Endothelial cell of umbilical vein (primary cell): ENCODE measurements at regions not wholly inside any gene's neighbourhood (a gene's known extent, or its start where the extent isn't known, plus 50 kb on each side); places are given as distances from the start of the nearest gene placed in this dataset.

Source experiments
- BruUV-seq: library from RNA; stranded (reverse); fragments of 400-500 nt; replicated peaks from 2 replicates; lab custom pipeline; 2021; lab: Mats Ljungman, UMichigan
- CTCF ChIA-PET: fragments of 300-600, 350-600 bp; sonication (Branson Sonifier 250); formaldehyde crosslinking; loops from one replicate; lab custom pipeline; 2021; ENCODE audit warnings: antibody characterized with exemption, inconsistent platforms; lab: Charles Lee
- POLR2A ChIA-PET: fragments of 300-600, 350-600 bp; sonication (Branson Sonifier 250); formaldehyde crosslinking; loops from one replicate; lab custom pipeline; 2021; ENCODE audit warnings: antibody characterized with exemption, inconsistent platforms; lab: Charles Lee
- DNase-seq: peaks from one replicate; pipeline ENCODE4 v3.0.0-alpha.2; 2011; ENCODE audit warnings: low read depth, low spot score
- FAIRE-seq: peaks from 2 replicates; lab custom pipeline; 2011; peaks lifted over from hg19 to GRCh38; lab: Jason Lieb, UNC
- H2AFZ ChIP-seq: 2 replicates; pipeline ENCODE4 v1.6.0; 2012; ENCODE audit warnings: low read depth, low read length, control low read depth, inconsistent platforms
- H3K27ac ChIP-seq: 2 replicates; pipeline ENCODE4 v1.5.1; 2011; ENCODE audit warnings: low read depth, mild to moderate bottlenecking, control low read depth, low read length, moderate library complexity; ENCODE audit not compliant: insufficient read depth
- H3K27me3 ChIP-seq, 2 experiments: 2 replicates each; pipeline versions ENCODE4 v1.6.0 to v1.6.1; 2011; ENCODE audit warnings: low read length in 2 of 2, mixed read lengths in 1 of 2; ENCODE audit not compliant: control insufficient read depth in 2 of 2, insufficient read depth in 2 of 2
- H3K36me3 ChIP-seq, 2 experiments: 2 replicates in 1 of 2; 3 replicates in 1 of 2; pipeline ENCODE4 v1.5.1; 2011; ENCODE audit warnings: low read length in 2 of 2, mild to moderate bottlenecking in 1 of 2, moderate library complexity in 1 of 2; ENCODE audit not compliant: control insufficient read depth in 2 of 2, insufficient read depth in 2 of 2; ENCODE audit errors: extremely low read depth in 1 of 2
- H3K4me1 ChIP-seq: 3 replicates; pipeline ENCODE4 v1.5.1; 2011; ENCODE audit warnings: mild to moderate bottlenecking, low read length; ENCODE audit not compliant: control insufficient read depth, insufficient read depth; ENCODE audit errors: extremely low read depth
- H3K4me2 ChIP-seq: 2 replicates; pipeline ENCODE4 v1.6.1; 2011; ENCODE audit warnings: low read length, control low read depth, mixed read lengths; ENCODE audit not compliant: insufficient read depth
- H3K4me3 ChIP-seq, 3 experiments: fragments of 200-600 bp in 1 of 3; sonication (generic), shearing (Covaris generic) in 1 of 3; replicated peaks in 1 of 3; 2 replicates each; pipeline ENCODE4 v1.5.1; 2011 to 2016; ENCODE audit warnings: control low read depth in 3 of 3, low read length in 3 of 3, mild to moderate bottlenecking in 2 of 3, inconsistent platforms in 1 of 3, low read depth in 1 of 3, moderate library complexity in 1 of 3; ENCODE audit not compliant: insufficient read depth in 1 of 3
- H3K79me2 ChIP-seq: 2 replicates; pipeline ENCODE4 v1.6.0; 2012; ENCODE audit warnings: low read length, inconsistent platforms; ENCODE audit not compliant: control insufficient read depth, insufficient read depth
- H3K9ac ChIP-seq: replicated peaks from 2 replicates; pipeline ENCODE3; 2011; ENCODE audit warnings: low read length, control low read depth; ENCODE audit not compliant: insufficient read depth; ENCODE audit errors: extremely low read depth
- H3K9me1 ChIP-seq: replicated peaks from 3 replicates; pipeline ENCODE4 v1.6.0; 2011; ENCODE audit warnings: mild to moderate bottlenecking, low read length; ENCODE audit not compliant: control insufficient read depth, insufficient read depth; ENCODE audit errors: extremely low read depth
- H3K9me3 ChIP-seq: replicated peaks from 2 replicates; pipeline ENCODE4 v1.5.1; 2012; ENCODE audit warnings: low read length, inconsistent platforms; ENCODE audit not compliant: control insufficient read depth, insufficient read depth
- H4K20me1 ChIP-seq: replicated peaks from 2 replicates; pipeline ENCODE3; 2011; ENCODE audit warnings: mild to moderate bottlenecking, low read length; ENCODE audit not compliant: control insufficient read depth, insufficient read depth; ENCODE audit errors: extremely low read depth
- MAX ChIP-seq: IDR thresholded peaks from 2 replicates; pipeline ENCODE4 v1.6.1; 2011; ENCODE audit not compliant: insufficient read depth, insufficient read length
- MYC ChIP-seq: IDR thresholded peaks from one replicate; pipeline ENCODE4 v1.6.1; 2011; ENCODE audit warnings: mild to moderate bottlenecking, low read depth, low read length
- dilution Hi-C: fragments of 300-500 bp; cut with MboI; formaldehyde crosslinking; loops from one replicate; pipeline ENCODE4 v1.15.0; 2019; ENCODE audit warnings: low sequenced_read_pairs; ENCODE audit not compliant: extremely low pct_ligation_motif_present
- intact Hi-C: fragments of 100-400 bp; cut with micrococcal nuclease; formaldehyde crosslinking; loops from one replicate; pipeline ENCODE4 v1.10.0; 2022

GRCh38 chr2:51667679-51668078 lies 635.7 kb upstream of the NRXN1 start:
- no peak for TF ChIP-seq MAX
- dilution Hi-C loops = no loop called here
- FAIRE-seq (no peak), DNase-seq (peak; percentile 8)
- Histone ChIP-seq H3K4me1 (no peaks in the 10 kb centered on the region), H3K9me1 (no peaks in the 10 kb centered on the region), H3K27ac (no peak overlapping the region), H4K20me1 (no peaks in the 10 kb centered on the region), H3K4me2 (no peak overlapping the region), H3K9ac (no peak overlapping the region), H3K4me3 (no peak overlapping the region), H3K27me3 (no peaks in the 10 kb centered on the region), H3K36me3 (no peaks in the 10 kb centered on the region), H3K9me3 (no peaks in the 10 kb centered on the region), H2AFZ (no peak overlapping the region), H3K79me2 (no peaks in the 10 kb centered on the region)
- intact Hi-C loops = no loop called here
- ChIA-PET POLR2A (no interaction called here), CTCF (interaction anchor here (0.7 kb wide), 1 partner anchor 56 kb away, joined by 3 read pairs; no protein-coding TSS in a partner anchor)
- BruUV-seq = no TSS peak

GRCh38 chr2:51662187-51662586 lies 630.3 kb upstream of the NRXN1 start:
- Histone ChIP-seq H3K9ac (no peak overlapping the region), H3K79me2 (no peaks in the 10 kb centered on the region), H4K20me1 (no peaks in the 10 kb centered on the region), H3K4me1 (no peaks in the 10 kb centered on the region), H3K9me1 (no peaks in the 10 kb centered on the region), H3K9me3 (no peaks in the 10 kb centered on the region), H3K4me2 (no peak overlapping the region), H3K4me3 (no peak overlapping the region), H2AFZ (no peak overlapping the region), H3K27ac (no peak overlapping the region), H3K27me3 (no peaks in the 10 kb centered on the region), H3K36me3 (no peaks in the 10 kb centered on the region)
- no TSS peak for BruUV-seq
- FAIRE-seq = no peak
- no peak for TF ChIP-seq MYC
- intact Hi-C loops (no loop called here), dilution Hi-C loops (no loop called here)
- ChIA-PET POLR2A (no interaction called here), CTCF (interaction anchor here (1.5 to 1.6 kb wide), 2 partner anchors 15 to 23 kb away, joined by 4 to 5 read pairs; no protein-coding TSS in a partner anchor)
- DNase-seq = no peak
